Liver (tissue), 8 donors: ENCODE measurements at regions not wholly inside any gene's neighbourhood (a gene's known extent, or its start where the extent isn't known, plus 50 kb on each side); places are given as distances from the start of the nearest gene placed in this dataset.

Experiments used
- DNase-seq: peaks from one replicate; pipeline ENCODE4 v3.0.0-alpha.2; 2017; ENCODE audit warnings: low spot score
- H3K27ac ChIP-seq, 2 donors: one replicate each; pipeline ENCODE4 v1.7.0; 2013; ENCODE audit warnings: inconsistent platforms in 2 of 2, low read length in 2 of 2, control low read depth in 1 of 2, low read depth in 1 of 2, mild to moderate bottlenecking in 1 of 2
- H3K27me3 ChIP-seq, 4 donors: one replicate each; pipeline versions ENCODE4 v1.6.1 to v1.7.0; 2013; ENCODE audit warnings: low read length in 3 of 4, inconsistent platforms in 1 of 4, mild to moderate bottlenecking in 1 of 4, moderate library complexity in 1 of 4; ENCODE audit not compliant: control insufficient read depth in 4 of 4, insufficient read depth in 4 of 4
- H3K36me3 ChIP-seq, 4 donors: one replicate each; pipeline versions ENCODE4 v1.6.1 to v1.7.0; 2013; ENCODE audit warnings: low read length in 3 of 4, mild to moderate bottlenecking in 3 of 4, low read depth in 1 of 4, moderate library complexity in 1 of 4; ENCODE audit not compliant: control insufficient read depth in 4 of 4, insufficient read depth in 3 of 4
- H3K4me1 ChIP-seq, 4 donors: one replicate each; pipeline versions ENCODE4 v1.6.1 to v1.7.0; 2013; ENCODE audit warnings: low read length in 3 of 4, mild to moderate bottlenecking in 3 of 4, moderate library complexity in 1 of 4; ENCODE audit not compliant: control insufficient read depth in 4 of 4, insufficient read depth in 4 of 4
- H3K4me3 ChIP-seq, 3 donors: one replicate each; pipeline versions ENCODE4 v1.6.1 to v1.7.0; 2013; ENCODE audit warnings: low read length in 3 of 3, control low read depth in 1 of 3, low read depth in 1 of 3, mild to moderate bottlenecking in 1 of 3
- H3K9ac ChIP-seq, 2 donors: one replicate each; pipeline ENCODE4 v1.7.0; 2013; ENCODE audit warnings: low read length in 2 of 2, mild to moderate bottlenecking in 2 of 2, moderate library complexity in 2 of 2, control low read depth in 1 of 2, low read depth in 1 of 2
- H3K9me3 ChIP-seq, 4 donors: one replicate each; pipeline versions ENCODE4 v1.6.1 to v1.7.0; 2013; ENCODE audit warnings: low read length in 3 of 4; ENCODE audit not compliant: control insufficient read depth in 4 of 4
- EGR1 ChIP-seq, 2 donors: IDR thresholded peaks; 2 replicates each; pipeline ENCODE4 v1.6.1; 2016 to 2018; ENCODE audit warnings: antibody characterized with exemption in 2 of 2, low read depth in 2 of 2
- FOXA1 ChIP-seq: IDR thresholded peaks from 2 replicates; pipeline ENCODE4 v1.6.1; 2016; ENCODE audit warnings: antibody characterized with exemption
- FOXA2 ChIP-seq: IDR thresholded peaks from 2 replicates; pipeline ENCODE4 v1.6.1; 2016; ENCODE audit warnings: antibody characterized with exemption
- GABPA ChIP-seq, 2 donors: IDR thresholded peaks in 1 of 2; conservative IDR thresholded peaks in 1 of 2; 2 replicates each; pipeline ENCODE4 v1.6.1; 2016; ENCODE audit warnings: antibody characterized with exemption in 2 of 2, mild to moderate bottlenecking in 1 of 2, moderate library complexity in 1 of 2
- HNF4A ChIP-seq, 2 donors: conservative IDR thresholded peaks; 2 replicates each; pipeline ENCODE4 v1.6.1; 2016; ENCODE audit warnings: antibody characterized with exemption in 2 of 2, mild to moderate bottlenecking in 2 of 2
- HNF4G ChIP-seq: IDR thresholded peaks from 2 replicates; pipeline ENCODE4 v1.6.1; 2016; ENCODE audit warnings: antibody characterized with exemption
- JUND ChIP-seq, 2 donors: IDR thresholded peaks; 2 replicates each; pipeline ENCODE4 v1.6.1; 2016; ENCODE audit warnings: antibody characterized with exemption in 2 of 2
- RXRA ChIP-seq, 2 donors: IDR thresholded peaks; 2 replicates each; pipeline ENCODE4 v1.6.1; 2017 to 2018; ENCODE audit warnings: antibody characterized with exemption in 2 of 2, mild to moderate bottlenecking in 1 of 2
- TAF1 ChIP-seq: conservative IDR thresholded peaks from 2 replicates; pipeline ENCODE4 v1.6.1; 2016; ENCODE audit warnings: antibody characterized with exemption, mild to moderate bottlenecking
- YY1 ChIP-seq: IDR thresholded peaks from 2 replicates; pipeline ENCODE4 v1.6.1; 2016; ENCODE audit warnings: antibody characterized with exemption, mild to moderate bottlenecking
- WGBS: extraction: QIAGEN DNeasy Blood & Tissue Kit; methylation state at CpG from one replicate; pipeline ENCODE4 v1.1.7; 2013; 5-methylcytosine and 5-hydroxymethylcytosine counted together
- TF ChIP-seq, protein P1 (sequence below): IDR thresholded peaks from 2 replicates; pipeline ENCODE4 v1.6.1; 2016; ENCODE audit warnings: antibody characterized with exemption
- TF ChIP-seq, protein P2 (sequence below): IDR thresholded peaks from 2 replicates; pipeline ENCODE4 v1.6.1; 2016; ENCODE audit warnings: antibody characterized with exemption
- TF ChIP-seq, protein P3 (sequence below): fragments of 150-350 bp; IDR thresholded peaks from 2 replicates; pipeline ENCODE4 v1.5.1; 2017; ENCODE audit warnings: improper control_type of control experiment, low read depth, low read length; ENCODE audit not compliant: missing input control
- donor health status: healthy.
- donor health status: healthy.
- donor health status: healthy.
- donor health status: healthy.
- donor health status: healthy.

DNA sequence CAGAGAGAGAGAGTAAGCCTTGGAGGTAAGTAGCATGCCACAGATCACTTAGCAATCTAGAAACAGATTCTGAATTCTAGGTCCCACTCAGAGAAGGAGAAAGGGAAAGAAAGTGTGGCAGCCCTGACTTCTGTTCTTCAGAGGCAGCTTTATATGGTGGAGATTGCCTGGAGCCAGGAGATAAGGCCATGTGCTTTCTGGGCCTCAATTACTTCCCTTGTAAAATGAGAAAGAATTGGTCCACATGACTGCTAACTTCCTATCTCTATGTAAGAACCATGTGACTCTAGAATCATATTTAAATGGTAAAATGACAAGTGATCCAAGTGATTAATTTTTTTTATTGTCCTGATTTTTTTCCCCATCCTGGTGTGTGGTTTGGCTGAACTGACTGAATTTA, 64.1 kb downstream of the HHEX start:
- no peak overlapping the region for H3K27ac ChIP-seq
- H3K4me3 ChIP-seq, result no peak overlapping the region
- no peaks in the 10 kb centered on the region for H3K36me3 ChIP-seq
- no peak for TF ChIP-seq FOXA1
- TF ChIP-seq, protein P1, sequence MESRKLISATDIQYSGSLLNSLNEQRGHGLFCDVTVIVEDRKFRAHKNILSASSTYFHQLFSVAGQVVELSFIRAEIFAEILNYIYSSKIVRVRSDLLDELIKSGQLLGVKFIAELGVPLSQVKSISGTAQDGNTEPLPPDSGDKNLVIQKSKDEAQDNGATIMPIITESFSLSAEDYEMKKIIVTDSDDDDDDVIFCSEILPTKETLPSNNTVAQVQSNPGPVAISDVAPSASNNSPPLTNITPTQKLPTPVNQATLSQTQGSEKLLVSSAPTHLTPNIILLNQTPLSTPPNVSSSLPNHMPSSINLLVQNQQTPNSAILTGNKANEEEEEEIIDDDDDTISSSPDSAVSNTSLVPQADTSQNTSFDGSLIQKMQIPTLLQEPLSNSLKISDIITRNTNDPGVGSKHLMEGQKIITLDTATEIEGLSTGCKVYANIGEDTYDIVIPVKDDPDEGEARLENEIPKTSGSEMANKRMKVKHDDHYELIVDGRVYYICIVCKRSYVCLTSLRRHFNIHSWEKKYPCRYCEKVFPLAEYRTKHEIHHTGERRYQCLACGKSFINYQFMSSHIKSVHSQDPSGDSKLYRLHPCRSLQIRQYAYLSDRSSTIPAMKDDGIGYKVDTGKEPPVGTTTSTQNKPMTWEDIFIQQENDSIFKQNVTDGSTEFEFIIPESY, result no peak
- TF ChIP-seq JUND (IDR thresholded peaks at IDR 0.05), result no peak
- TF ChIP-seq HNF4G, result no peak
- TF ChIP-seq GABPA (IDR thresholded peaks at IDR 0.05 in 1 of 2, conservative IDR thresholded peaks at IDR 0.05 in 1 of 2), result no peak
- TF ChIP-seq FOXA2, result no peak
- TF ChIP-seq, protein P2, sequence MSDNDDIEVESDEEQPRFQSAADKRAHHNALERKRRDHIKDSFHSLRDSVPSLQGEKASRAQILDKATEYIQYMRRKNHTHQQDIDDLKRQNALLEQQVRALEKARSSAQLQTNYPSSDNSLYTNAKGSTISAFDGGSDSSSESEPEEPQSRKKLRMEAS, result no peak
- no peak for TF ChIP-seq TAF1
- no peak for TF ChIP-seq EGR1 (IDR thresholded peaks at IDR 0.05; ENCODE audit: low read depth in 2 of 2)
- TF ChIP-seq YY1, result no peak
- no peak for TF ChIP-seq HNF4A (conservative IDR thresholded peaks at IDR 0.05)
- TF ChIP-seq RXRA (IDR thresholded peaks at IDR 0.05), result no peak
- TF ChIP-seq, protein P3, sequence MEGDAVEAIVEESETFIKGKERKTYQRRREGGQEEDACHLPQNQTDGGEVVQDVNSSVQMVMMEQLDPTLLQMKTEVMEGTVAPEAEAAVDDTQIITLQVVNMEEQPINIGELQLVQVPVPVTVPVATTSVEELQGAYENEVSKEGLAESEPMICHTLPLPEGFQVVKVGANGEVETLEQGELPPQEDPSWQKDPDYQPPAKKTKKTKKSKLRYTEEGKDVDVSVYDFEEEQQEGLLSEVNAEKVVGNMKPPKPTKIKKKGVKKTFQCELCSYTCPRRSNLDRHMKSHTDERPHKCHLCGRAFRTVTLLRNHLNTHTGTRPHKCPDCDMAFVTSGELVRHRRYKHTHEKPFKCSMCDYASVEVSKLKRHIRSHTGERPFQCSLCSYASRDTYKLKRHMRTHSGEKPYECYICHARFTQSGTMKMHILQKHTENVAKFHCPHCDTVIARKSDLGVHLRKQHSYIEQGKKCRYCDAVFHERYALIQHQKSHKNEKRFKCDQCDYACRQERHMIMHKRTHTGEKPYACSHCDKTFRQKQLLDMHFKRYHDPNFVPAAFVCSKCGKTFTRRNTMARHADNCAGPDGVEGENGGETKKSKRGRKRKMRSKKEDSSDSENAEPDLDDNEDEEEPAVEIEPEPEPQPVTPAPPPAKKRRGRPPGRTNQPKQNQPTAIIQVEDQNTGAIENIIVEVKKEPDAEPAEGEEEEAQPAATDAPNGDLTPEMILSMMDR, result no peak
- H3K4me1 ChIP-seq, result peaks cover 0 to 4% (median 0%) of the 10 kb centered on the region in 4 donors
- H3K27me3 ChIP-seq, result no peaks in the 10 kb centered on the region
- H3K9me3 ChIP-seq, result no peaks in the 10 kb centered on the region
- no peak overlapping the region for H3K9ac ChIP-seq
- DNase-seq, result no peak

DNA sequence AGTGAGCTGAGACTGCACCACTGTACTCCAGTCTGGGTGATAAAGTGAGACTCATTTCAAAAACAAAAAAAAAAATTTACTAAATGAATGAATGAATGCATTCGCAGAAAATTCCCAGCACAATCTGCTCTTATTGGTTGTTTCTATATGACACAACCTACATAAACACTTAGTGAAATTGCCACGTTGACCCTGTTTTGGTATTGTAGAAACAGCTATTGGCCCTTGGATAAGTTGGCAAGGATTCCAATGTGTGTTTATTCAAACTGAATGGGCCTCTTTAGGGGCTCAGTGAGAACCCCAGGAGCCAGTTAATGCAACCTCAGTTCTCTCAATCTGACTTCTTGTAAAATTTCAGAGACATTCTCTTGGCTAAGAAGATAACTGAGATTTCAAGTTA, 66.0 kb downstream of the HHEX start:
- H3K27ac ChIP-seq, result peak overlapping the region in 1 of 2 donors; percentile 33

More for the DNA sequence above, 66.0 kb downstream of the HHEX start:
- Histone ChIP-seq H3K4me1 (peaks cover 0 to 4% (median 0%) of the 10 kb centered on the region in 4 donors), H3K27me3 (no peaks in the 10 kb centered on the region), H3K4me3 (no peak overlapping the region), H3K9me3 (no peaks in the 10 kb centered on the region), H3K36me3 (no peaks in the 10 kb centered on the region), H3K9ac (no peak overlapping the region)
- TF ChIP-seq GABPA (IDR thresholded peaks at IDR 0.05 in 1 of 2, conservative IDR thresholded peaks at IDR 0.05 in 1 of 2) (no peak), YY1 (no peak), FOXA1 (no peak), JUND (IDR thresholded peaks at IDR 0.05) (no peak), TAF1 (no peak)
- TF ChIP-seq, protein P2, result no peak
- 76% methylated on average over 2 of the region's 2 CpGs for WGBS
- no peak for DNase-seq
